ENCODE measurements at regions not wholly inside any gene's neighbourhood (a gene's known extent, or its start where the extent isn't known, plus 50 kb on each side); places are given as distances from the start of the nearest gene placed in this dataset.

GRCh38 chr22:44430716-44431115, 67.3 kb downstream of the RTL6 start:
- Mint-ChIP-seq H3K27ac (no peak overlapping the region), H3K9me3 (no peaks in the 10 kb centered on the region), H3K4me3 (no peak overlapping the region)

GRCh38 chr22:44429941-44430587, 68.0 kb downstream of the RTL6 start:
- no peak for TF ChIP-seq CTCF (conservative IDR thresholded peaks at IDR 0.05)
- H3K27me3 Mint-ChIP-seq, result no peaks in the 10 kb centered on the region
- no peak for DNase-seq (ENCODE audit: extremely low spot score, unreplicated experiment)

More at GRCh38 chr22:44430716-44431115, 67.3 kb downstream of the RTL6 start:
- H3K36me3 Mint-ChIP-seq, result no peaks in the 10 kb centered on the region
- no peaks in the 10 kb centered on the region for H3K27me3 Mint-ChIP-seq
- no peak for TF ChIP-seq CTCF (conservative IDR thresholded peaks at IDR 0.05)
- H3K4me1 Mint-ChIP-seq (ENCODE audit: unreplicated experiment), result peaks cover 28% of the 10 kb centered on the region
- no peak for DNase-seq (ENCODE audit: extremely low spot score, unreplicated experiment)

GRCh38 chr22:44428941-44429830, 68.8 kb downstream of the RTL6 start:
- Mint-ChIP-seq H3K4me1 (ENCODE audit: unreplicated experiment) (peaks cover 40% of the 10 kb centered on the region), H3K4me3 (no peak overlapping the region), H3K27me3 (no peaks in the 10 kb centered on the region), H3K27ac (peak overlapping the region; percentile 54), H3K36me3 (no peaks in the 10 kb centered on the region), H3K9me3 (no peaks in the 10 kb centered on the region)
- no peak for TF ChIP-seq CTCF (conservative IDR thresholded peaks at IDR 0.05)
- DNase-seq (ENCODE audit: extremely low spot score, unreplicated experiment), result no peak

More at GRCh38 chr22:44429941-44430587, 68.0 kb downstream of the RTL6 start:
- Mint-ChIP-seq H3K4me1 (ENCODE audit: unreplicated experiment) (peaks cover 32% of the 10 kb centered on the region), H3K36me3 (no peaks in the 10 kb centered on the region), H3K9me3 (no peaks in the 10 kb centered on the region), H3K4me3 (no peak overlapping the region), H3K27ac (no peak overlapping the region)

GRCh38 chr22:44427611-44428470, 70.2 kb downstream of the RTL6 start:
- Mint-ChIP-seq H3K36me3 (no peaks in the 10 kb centered on the region), H3K27ac (no peak overlapping the region), H3K4me1 (ENCODE audit: unreplicated experiment) (peaks cover 45% of the 10 kb centered on the region), H3K27me3 (no peaks in the 10 kb centered on the region), H3K9me3 (no peaks in the 10 kb centered on the region), H3K4me3 (no peak overlapping the region)
- DNase-seq (ENCODE audit: extremely low spot score, unreplicated experiment), result no peak
- TF ChIP-seq CTCF (conservative IDR thresholded peaks at IDR 0.05), result no peak

GRCh38 chr22:44426981-44427380, 71.1 kb downstream of the RTL6 start:
- no peak overlapping the region for H3K27ac Mint-ChIP-seq
- no peak for DNase-seq (ENCODE audit: extremely low spot score, unreplicated experiment)

More at GRCh38 chr22:44426981-44427380, 71.1 kb downstream of the RTL6 start:
- Mint-ChIP-seq H3K4me1 (ENCODE audit: unreplicated experiment) (peaks cover 45% of the 10 kb centered on the region), H3K4me3 (no peak overlapping the region), H3K36me3 (no peaks in the 10 kb centered on the region), H3K27me3 (no peaks in the 10 kb centered on the region), H3K9me3 (no peaks in the 10 kb centered on the region)
- TF ChIP-seq CTCF (conservative IDR thresholded peaks at IDR 0.05), result no peak

Data from type B pancreatic cell (in vitro differentiated cells).